DND-41 (cell line): ENCODE measurements at regions not wholly inside any gene's neighbourhood (a gene's known extent, or its start where the extent isn't known, plus 50 kb on each side); places are given as distances from the start of the nearest gene placed in this dataset.

Source experiments
- ATAC-seq: fragments of 200-7000 bp; cut with Tn5 transposase; 3 replicates; pipeline ENCODE4 v1.9.1; 2021; ENCODE audit warnings: low read depth; ENCODE audit not compliant: insufficient read depth
- DNase-seq: peaks from one replicate; pipeline ENCODE4 v3.0.0-alpha.2; 2020
- H2AFZ ChIP-seq: 2 replicates; pipeline ENCODE4 v1.6.0; 2012; ENCODE audit warnings: low read depth, low read length
- H3K27ac ChIP-seq: 2 replicates; pipeline ENCODE4 v1.5.1; 2012; ENCODE audit warnings: low read length, inconsistent platforms
- H3K27me3 ChIP-seq: fragments of 200-600 bp; sonication (generic); 2 replicates; pipeline ENCODE4 v1.6.0; 2012; ENCODE audit warnings: low read length, mild to moderate bottlenecking, inconsistent platforms; ENCODE audit not compliant: insufficient read depth, poor library complexity
- H3K36me3 ChIP-seq: 2 replicates; pipeline ENCODE4 v1.5.1; 2012; ENCODE audit warnings: low read length, inconsistent platforms; ENCODE audit not compliant: insufficient read depth
- H3K4me1 ChIP-seq: 2 replicates; pipeline ENCODE4 v1.5.1; 2012; ENCODE audit warnings: mild to moderate bottlenecking, low read length; ENCODE audit not compliant: insufficient read depth
- H3K4me2 ChIP-seq: 2 replicates; pipeline ENCODE4 v1.6.0; 2012; ENCODE audit warnings: mild to moderate bottlenecking, moderate library complexity, low read length, inconsistent platforms; ENCODE audit not compliant: insufficient read depth
- H3K4me3 ChIP-seq, 2 experiments: fragments of 200-600 bp in 1 of 2; shearing (Covaris generic) in 1 of 2; 2 replicates each; pipeline ENCODE4 v1.5.1; 2012 to 2016; ENCODE audit warnings: inconsistent platforms in 2 of 2, low read length in 2 of 2, mild to moderate bottlenecking in 2 of 2, low read depth in 1 of 2, moderate library complexity in 1 of 2
- H3K79me2 ChIP-seq: 2 replicates; pipeline ENCODE4 v1.6.0; 2012; ENCODE audit warnings: low read length, inconsistent platforms; ENCODE audit not compliant: insufficient read depth
- H3K9ac ChIP-seq: 2 replicates; pipeline ENCODE4 v1.6.0; 2012; ENCODE audit warnings: low read depth, mild to moderate bottlenecking, inconsistent platforms, low read length, moderate library complexity
- H3K9me3 ChIP-seq: 2 replicates; pipeline ENCODE4 v1.5.1; 2012; ENCODE audit warnings: low read length, moderate library complexity, mild to moderate bottlenecking, inconsistent platforms; ENCODE audit not compliant: insufficient read depth, severe bottlenecking
- H4K20me1 ChIP-seq: 2 replicates; pipeline ENCODE4 v1.6.0; 2012; ENCODE audit warnings: low read length; ENCODE audit not compliant: insufficient read depth
- CTCF ChIP-seq: IDR thresholded peaks from 2 replicates; pipeline ENCODE4 v1.5.1; 2012; ENCODE audit warnings: borderline replicate concordance, low read length, moderate library complexity, mild to moderate bottlenecking; ENCODE audit not compliant: poor library complexity, severe bottlenecking; ENCODE audit errors: extremely low read depth
- EZH2 ChIP-seq: IDR thresholded peaks from 3 replicates; pipeline ENCODE4 v1.6.1; 2012; ENCODE audit warnings: borderline replicate concordance, low read depth, mild to moderate bottlenecking, moderate library complexity, low read length, inconsistent platforms; ENCODE audit not compliant: severe bottlenecking

GRCh38 chrX:63884821-63885790, 100.1 kb upstream of the ARHGEF9 start:
- ATAC-seq, result no peak
- Histone ChIP-seq H3K9ac (no peak overlapping the region), H3K9me3 (no peaks in the 10 kb centered on the region), H3K4me3 (no peak overlapping the region), H3K4me1 (no peaks in the 10 kb centered on the region), H3K27me3 (no peaks in the 10 kb centered on the region), H3K4me2 (no peak overlapping the region), H2AFZ (no peak overlapping the region), H3K27ac (no peak overlapping the region), H3K36me3 (no peaks in the 10 kb centered on the region), H3K79me2 (no peaks in the 10 kb centered on the region), H4K20me1 (no peaks in the 10 kb centered on the region)
- DNase-seq, result no peak
- no peak for TF ChIP-seq EZH2
- TF ChIP-seq CTCF, result no peak

GRCh38 chrX:63869506-63869905, 84.5 kb upstream of the ARHGEF9 start:
- DNase-seq (no peak), ATAC-seq (no peak)
- no peak for TF ChIP-seq CTCF
- TF ChIP-seq EZH2, result no peak
- Histone ChIP-seq H2AFZ (no peak overlapping the region), H4K20me1 (no peaks in the 10 kb centered on the region), H3K4me1 (no peaks in the 10 kb centered on the region), H3K36me3 (no peaks in the 10 kb centered on the region), H3K4me2 (no peak overlapping the region), H3K4me3 (no peak overlapping the region), H3K79me2 (no peaks in the 10 kb centered on the region), H3K27me3 (no peaks in the 10 kb centered on the region), H3K9ac (no peak overlapping the region), H3K27ac (no peak overlapping the region), H3K9me3 (no peaks in the 10 kb centered on the region)

DNA sequence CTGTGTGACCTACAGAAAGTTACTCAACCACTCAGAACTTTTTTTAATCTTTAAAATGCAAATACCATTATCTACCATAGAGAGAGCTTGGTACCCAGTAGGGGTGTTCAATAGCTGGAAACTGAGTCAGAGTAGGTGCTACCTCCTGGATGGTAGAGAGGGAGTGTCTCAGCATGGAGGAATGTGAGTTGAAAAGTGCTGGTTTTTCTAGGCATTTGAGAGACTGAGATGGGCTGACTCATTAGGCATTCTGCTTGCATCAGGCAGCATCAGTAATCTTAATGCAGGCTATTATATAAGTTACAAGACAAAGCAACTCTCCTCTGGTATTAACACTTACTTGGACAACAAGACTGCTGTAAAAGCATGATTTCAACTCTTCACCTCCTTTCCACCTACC, 70.9 kb upstream of the ARHGEF9 start:
- no peak overlapping the region for H3K27ac ChIP-seq
- no peaks in the 10 kb centered on the region for H3K79me2 ChIP-seq
- H3K36me3 ChIP-seq, result no peaks in the 10 kb centered on the region
- no peak overlapping the region for H2AFZ ChIP-seq
- H3K9me3 ChIP-seq, result no peaks in the 10 kb centered on the region
- TF ChIP-seq EZH2 (no peak), CTCF (no peak)
- no peak overlapping the region for H3K9ac ChIP-seq
- ATAC-seq (no peak), DNase-seq (no peak)
- no peaks in the 10 kb centered on the region for H3K27me3 ChIP-seq
- H4K20me1 ChIP-seq, result no peaks in the 10 kb centered on the region
- H3K4me3 ChIP-seq, result no peak overlapping the region
- no peak overlapping the region for H3K4me2 ChIP-seq
- H3K4me1 ChIP-seq, result no peaks in the 10 kb centered on the region
